AG09319 (cell line): ENCODE measurements at regions not wholly inside any gene's neighbourhood (a gene's known extent, or its start where the extent isn't known, plus 50 kb on each side); places are given as distances from the start of the nearest gene placed in this dataset.

Source experiments
- DNase-seq: peaks from one replicate; pipeline ENCODE4 v3.0.0-alpha.2; 2010; ENCODE audit warnings: low read depth; ENCODE audit errors: extremely low read depth
- CTCF ChIP-seq: IDR thresholded peaks from 2 replicates; pipeline ENCODE4 v1.5.1; 2011; ENCODE audit warnings: low read depth, mild to moderate bottlenecking, inconsistent platforms, low read length, moderate library complexity

DNA sequence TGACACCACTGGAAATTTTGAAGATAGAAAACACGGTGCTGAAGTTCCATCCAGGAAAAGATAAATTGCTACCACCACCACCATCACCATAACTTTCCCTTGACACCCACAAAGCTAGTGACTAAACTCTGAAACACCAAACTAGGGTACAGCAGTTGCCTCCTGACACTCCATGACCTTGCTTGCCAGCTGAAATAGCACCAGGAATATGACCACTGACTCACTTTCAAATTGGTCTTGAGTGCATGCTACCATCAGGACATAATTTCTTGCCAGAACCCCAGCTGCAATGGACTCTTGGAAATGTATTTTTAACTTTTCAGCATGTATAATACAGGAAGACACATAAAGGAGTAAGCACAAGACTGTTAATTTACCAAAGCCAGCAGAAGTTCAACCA lies 283.3 kb downstream of the CENPC start:
- DNase-seq, result no peak

GRCh38 chr4:67256388-67257043 lies 288.8 kb downstream of the CENPC start:
- no peak for DNase-seq

More for the DNA sequence above, 283.3 kb downstream of the CENPC start:
- TF ChIP-seq CTCF, result no peak

GRCh38 chr4:67250131-67250896 lies 295.0 kb downstream of the CENPC start:
- DNase-seq, result no peak
- no peak for TF ChIP-seq CTCF

More at GRCh38 chr4:67256388-67257043, 288.8 kb downstream of the CENPC start:
- TF ChIP-seq CTCF, result no peak

DNA sequence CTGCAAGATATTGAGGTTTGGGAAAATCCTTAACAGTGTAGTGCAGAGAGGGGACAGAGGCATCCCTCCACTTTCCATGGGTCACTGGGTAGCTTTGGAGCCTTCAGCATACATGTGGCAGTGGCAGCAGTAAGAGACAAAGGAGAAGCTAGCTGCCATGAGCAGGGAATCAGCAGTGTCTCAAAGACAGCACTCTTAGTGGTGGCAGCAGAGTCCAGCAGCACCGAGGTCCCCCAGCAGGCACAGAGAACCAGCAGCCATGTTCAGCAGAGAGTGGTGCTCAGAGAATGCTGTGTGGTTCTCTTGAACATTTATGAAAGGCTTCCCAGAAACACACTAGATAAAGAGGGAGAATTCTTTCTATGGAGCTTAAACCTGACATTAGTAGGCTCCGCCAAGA lies 308.5 kb downstream of the CENPC start:
- DNase-seq, result no peak
- TF ChIP-seq CTCF, result no peak

GRCh38 chr4:67236318-67236717 lies 309.0 kb downstream of the CENPC start:
- no peak for DNase-seq
- no peak for TF ChIP-seq CTCF

DNA sequence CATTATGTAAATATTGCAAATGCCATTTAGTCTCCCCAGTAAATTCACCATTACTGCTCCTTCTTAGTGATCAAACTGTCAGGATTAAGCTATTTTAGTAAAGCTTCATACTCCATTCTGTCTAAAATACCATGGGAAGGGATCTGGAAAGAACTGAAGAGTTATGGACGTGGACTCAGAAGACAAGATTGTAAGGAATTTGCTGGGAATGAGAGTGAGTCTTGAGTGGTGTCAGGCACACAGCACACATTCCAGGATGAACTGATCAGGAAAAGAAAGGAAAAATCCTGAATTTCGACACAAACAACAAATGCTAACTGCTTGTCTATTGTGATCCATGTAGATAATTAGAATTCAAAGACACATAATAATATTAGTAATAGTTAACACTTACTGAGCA lies 311.0 kb downstream of the CENPC start:
- DNase-seq, result no peak
- TF ChIP-seq CTCF, result no peak

DNA sequence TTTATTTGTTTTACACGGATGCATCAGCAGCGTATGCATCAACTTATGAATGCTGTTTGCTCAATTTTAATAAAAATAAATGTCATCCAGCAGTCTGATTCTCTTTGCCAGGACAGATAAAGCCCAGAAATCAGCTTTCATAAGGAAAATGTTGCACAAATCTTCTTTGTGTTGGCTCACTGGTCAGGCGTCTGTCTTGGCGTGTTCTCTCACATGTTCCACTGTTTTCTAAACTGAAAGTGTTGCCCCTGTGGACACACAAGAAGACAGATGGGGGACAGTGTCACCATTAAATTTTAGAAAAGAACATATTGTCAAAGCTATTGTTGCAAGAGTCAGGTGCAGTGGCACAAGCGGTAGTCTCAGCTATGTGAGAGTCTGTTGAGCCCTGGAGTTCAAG lies 316.2 kb downstream of the CENPC start:
- TF ChIP-seq CTCF, result no peak
- no peak for DNase-seq
